Mucosa of stomach (tissue), 1 donor: ENCODE measurements at regions not wholly inside any gene's neighbourhood (a gene's known extent, or its start where the extent isn't known, plus 50 kb on each side); places are given as distances from the start of the nearest gene placed in this dataset.

Experiments used
- H3K27me3 ChIP-seq: one replicate; pipeline ENCODE4 v1.7.0; 2013; ENCODE audit warnings: mild to moderate bottlenecking, low read length; ENCODE audit not compliant: control insufficient read depth, insufficient read depth
- H3K36me3 ChIP-seq: one replicate; pipeline ENCODE4 v1.7.0; 2013; ENCODE audit warnings: low read length; ENCODE audit not compliant: control insufficient read depth, insufficient read depth
- H3K4me1 ChIP-seq: one replicate; pipeline ENCODE4 v1.7.0; 2013; ENCODE audit warnings: mild to moderate bottlenecking, low read length; ENCODE audit not compliant: control insufficient read depth, insufficient read depth
- H3K4me3 ChIP-seq: one replicate; pipeline ENCODE4 v1.7.0; 2013; ENCODE audit warnings: low read length
- H3K9ac ChIP-seq: one replicate; pipeline ENCODE4 v1.7.0; 2013; ENCODE audit warnings: mild to moderate bottlenecking, low read length, moderate library complexity
- H3K9me3 ChIP-seq: one replicate; pipeline ENCODE4 v1.7.0; 2013; ENCODE audit warnings: mild to moderate bottlenecking, low read length, moderate library complexity; ENCODE audit not compliant: control insufficient read depth
- donor health status: Pancreatic carcinoma.

DNA sequence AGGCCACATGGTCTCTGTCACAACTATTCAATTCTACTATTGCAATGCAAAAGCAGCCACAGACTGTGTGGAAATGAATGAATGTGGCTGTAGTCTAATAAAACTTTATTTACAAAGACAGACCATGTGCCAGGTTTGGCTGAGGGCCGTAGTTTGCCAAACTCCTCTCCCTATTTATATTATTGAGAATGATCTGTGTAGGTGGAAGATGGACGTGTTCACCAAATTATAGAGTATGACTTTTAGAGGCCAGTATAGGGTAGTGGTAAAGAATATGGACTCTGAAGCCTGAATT lies 125.7 kb upstream of the MYLIP start:
- H3K9me3 ChIP-seq = no peaks in the 10 kb centered on the region
- no peaks in the 10 kb centered on the region for H3K4me1 ChIP-seq
- H3K36me3 ChIP-seq = no peaks in the 10 kb centered on the region
- no peak overlapping the region for H3K9ac ChIP-seq
- no peaks in the 10 kb centered on the region for H3K27me3 ChIP-seq
- no peak overlapping the region for H3K4me3 ChIP-seq

DNA sequence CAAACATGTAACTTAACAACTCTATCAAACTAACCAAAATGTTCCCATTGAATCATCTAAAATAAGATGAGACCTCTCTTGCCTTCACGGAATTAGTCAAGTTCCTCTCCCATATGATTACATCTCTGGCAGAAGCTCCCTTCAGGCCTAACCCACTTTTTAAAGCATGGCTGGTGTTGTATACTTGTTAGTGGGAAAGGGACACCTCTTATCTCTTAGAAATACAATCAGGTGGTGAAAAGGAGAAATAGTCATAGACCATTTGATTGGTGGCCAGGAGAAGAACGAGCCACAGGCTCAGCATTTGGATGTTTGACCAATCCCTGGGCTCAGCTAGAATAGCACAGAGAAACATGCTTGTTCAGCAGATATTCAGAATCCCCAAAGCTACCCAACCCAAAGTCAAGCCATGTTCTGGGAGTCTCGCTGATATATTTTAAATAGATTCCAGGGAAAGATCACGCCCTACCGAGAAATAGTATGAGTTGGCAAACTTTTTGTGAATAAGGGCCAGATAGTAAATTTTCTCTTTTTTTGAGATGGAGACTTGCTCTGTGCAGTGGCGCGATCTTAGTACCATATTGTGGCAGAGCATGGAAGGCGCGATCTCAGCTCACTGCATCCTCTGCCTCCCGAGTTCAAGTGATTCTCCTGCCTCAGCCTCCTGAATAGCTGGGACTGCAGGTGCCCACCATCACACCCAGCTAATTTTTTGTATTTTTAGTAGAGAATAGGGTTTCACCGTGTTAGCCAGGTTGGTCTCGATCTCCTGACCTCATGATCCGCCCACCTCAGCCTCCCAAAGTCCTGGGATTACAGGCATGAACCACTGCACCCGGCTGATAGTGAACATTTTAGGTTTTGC lies 126.3 kb upstream of the MYLIP start:
- H3K4me3 ChIP-seq = no peak overlapping the region
- no peak overlapping the region for H3K9ac ChIP-seq
- H3K36me3 ChIP-seq = no peaks in the 10 kb centered on the region
- no peaks in the 10 kb centered on the region for H3K9me3 ChIP-seq
- no peaks in the 10 kb centered on the region for H3K27me3 ChIP-seq
- no peaks in the 10 kb centered on the region for H3K4me1 ChIP-seq

DNA sequence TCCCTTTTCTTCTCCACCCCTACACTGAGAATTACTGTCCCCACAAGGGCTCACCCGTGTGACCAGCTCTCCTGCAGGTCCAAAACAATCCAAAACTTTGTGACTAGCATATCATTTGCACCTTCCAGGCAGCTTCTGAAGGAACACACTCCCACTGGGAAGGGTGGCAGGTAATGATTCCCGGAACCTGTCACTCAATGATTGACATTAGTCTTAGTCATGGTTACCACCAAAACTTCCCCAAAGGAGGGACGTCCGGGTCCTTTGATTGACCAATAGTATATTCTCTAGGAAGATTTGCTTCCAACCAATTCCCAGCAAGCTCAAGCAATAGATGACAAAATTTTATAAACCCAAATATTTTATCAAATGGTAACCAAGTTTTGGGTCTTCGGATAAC lies 127.7 kb upstream of the MYLIP start:
- Histone ChIP-seq H3K9ac (no peak overlapping the region), H3K9me3 (no peaks in the 10 kb centered on the region), H3K4me1 (no peaks in the 10 kb centered on the region), H3K36me3 (no peaks in the 10 kb centered on the region), H3K4me3 (no peak overlapping the region), H3K27me3 (no peaks in the 10 kb centered on the region)

DNA sequence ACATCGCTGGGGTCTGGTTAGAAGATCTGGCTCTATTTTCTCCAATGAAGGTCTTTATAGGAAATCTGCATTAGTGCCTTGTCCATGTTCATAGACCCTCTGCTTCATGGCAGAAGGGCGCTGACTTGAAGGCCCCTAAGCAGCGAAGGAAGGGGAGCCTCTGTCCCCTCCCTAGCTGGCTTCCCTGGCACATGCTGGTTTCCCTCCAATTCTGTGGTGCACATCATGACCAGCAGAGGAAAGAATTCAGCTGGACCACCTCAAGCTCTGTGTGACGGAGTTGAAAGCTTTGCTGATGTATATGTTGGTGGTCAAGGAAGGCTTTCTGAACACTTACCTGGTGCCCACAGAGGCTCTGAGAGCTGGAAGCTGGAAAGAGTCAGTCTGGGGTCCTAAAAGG lies 129.7 kb upstream of the MYLIP start:
- no peaks in the 10 kb centered on the region for H3K9me3 ChIP-seq

DNA sequence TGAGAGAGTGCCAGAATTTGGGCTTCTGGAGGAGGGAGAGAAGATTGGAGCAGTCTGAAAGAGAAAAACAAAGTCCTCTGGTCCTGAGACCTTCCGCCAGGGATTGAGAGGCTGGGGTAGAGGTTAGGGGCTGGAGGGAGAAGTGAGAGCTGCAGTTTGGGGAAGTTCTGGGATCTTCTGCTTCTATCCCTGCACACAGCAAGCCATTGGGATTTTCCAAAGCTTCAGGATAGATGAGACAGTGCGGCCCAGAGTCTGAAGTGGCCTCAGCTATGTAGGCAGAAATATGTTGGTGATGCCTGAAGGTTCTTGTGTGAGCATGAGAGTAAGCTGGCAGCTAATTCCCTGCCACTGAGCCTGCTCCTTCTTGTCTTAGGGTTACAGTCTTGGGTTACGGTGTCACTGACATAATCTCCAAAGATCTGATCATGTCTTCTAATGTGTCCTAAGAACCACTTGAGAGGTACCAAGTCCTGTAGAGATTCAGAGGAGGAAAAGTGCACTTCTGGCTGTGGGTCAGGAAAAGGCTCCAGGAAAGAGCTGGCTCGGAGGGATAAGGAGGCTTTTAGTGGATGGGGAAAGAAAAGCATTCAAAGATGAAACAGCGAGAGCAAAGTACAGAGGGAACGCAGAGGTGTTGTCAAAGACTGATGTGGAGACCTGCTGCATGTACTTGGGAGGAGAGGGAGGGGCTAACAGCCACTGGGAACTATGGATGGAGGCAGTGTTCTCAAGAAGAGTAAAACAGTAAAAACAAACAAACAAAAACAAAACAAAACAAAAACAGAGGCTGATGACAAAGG lies 131.1 kb upstream of the MYLIP start:
- H3K4me3 ChIP-seq = no peak overlapping the region
- no peaks in the 10 kb centered on the region for H3K4me1 ChIP-seq
- no peaks in the 10 kb centered on the region for H3K36me3 ChIP-seq
- H3K9ac ChIP-seq = no peak overlapping the region
- no peaks in the 10 kb centered on the region for H3K9me3 ChIP-seq
- H3K27me3 ChIP-seq = no peaks in the 10 kb centered on the region

More for the DNA sequence above, 129.7 kb upstream of the MYLIP start:
- Histone ChIP-seq H3K9ac (no peak overlapping the region), H3K4me3 (no peak overlapping the region), H3K36me3 (no peaks in the 10 kb centered on the region), H3K27me3 (no peaks in the 10 kb centered on the region), H3K4me1 (no peaks in the 10 kb centered on the region)

DNA sequence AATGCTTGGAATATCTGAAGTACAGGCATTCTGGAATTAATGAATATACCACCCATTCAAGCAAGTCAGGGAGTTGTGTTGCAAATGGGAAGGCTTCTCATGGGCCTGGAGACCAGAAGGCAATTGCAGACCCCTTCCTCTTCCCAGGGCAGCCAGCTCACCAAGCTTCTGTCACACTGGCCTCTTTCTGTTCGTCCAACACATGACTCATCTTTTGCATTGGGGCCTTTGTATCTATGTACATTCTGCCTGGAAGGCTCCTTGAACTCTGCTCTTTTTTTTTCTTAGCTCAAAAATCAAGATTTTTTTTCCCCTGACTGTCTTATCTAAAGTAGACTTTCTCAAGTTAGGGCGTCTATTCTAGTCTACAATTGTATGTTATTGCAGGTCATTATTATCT lies 132.9 kb upstream of the MYLIP start:
- Histone ChIP-seq H3K4me1 (no peaks in the 10 kb centered on the region), H3K27me3 (no peaks in the 10 kb centered on the region), H3K9ac (no peak overlapping the region), H3K4me3 (no peak overlapping the region), H3K9me3 (no peaks in the 10 kb centered on the region), H3K36me3 (no peaks in the 10 kb centered on the region)

DNA sequence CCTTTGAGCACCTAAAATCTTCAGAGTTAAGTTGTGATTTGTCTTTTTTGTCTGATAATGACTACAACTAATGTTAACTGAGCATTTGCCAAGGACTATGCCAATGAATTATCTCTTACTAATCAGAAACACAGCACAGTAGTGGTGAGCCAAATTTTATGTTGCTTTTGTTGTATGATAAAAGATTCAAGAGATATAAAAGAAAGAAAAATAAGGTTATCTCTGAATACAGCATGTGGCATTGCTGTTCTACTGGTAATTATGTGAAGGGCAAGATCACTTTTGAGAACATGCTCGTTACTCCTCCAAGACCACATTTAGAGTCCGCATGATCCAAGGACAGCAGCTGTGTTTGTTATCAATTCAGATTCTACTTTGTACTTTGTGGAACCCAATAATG lies 133.4 kb upstream of the MYLIP start:
- Histone ChIP-seq H3K9ac (no peak overlapping the region), H3K4me1 (no peaks in the 10 kb centered on the region), H3K27me3 (no peaks in the 10 kb centered on the region), H3K36me3 (no peaks in the 10 kb centered on the region), H3K4me3 (no peak overlapping the region), H3K9me3 (no peaks in the 10 kb centered on the region)

DNA sequence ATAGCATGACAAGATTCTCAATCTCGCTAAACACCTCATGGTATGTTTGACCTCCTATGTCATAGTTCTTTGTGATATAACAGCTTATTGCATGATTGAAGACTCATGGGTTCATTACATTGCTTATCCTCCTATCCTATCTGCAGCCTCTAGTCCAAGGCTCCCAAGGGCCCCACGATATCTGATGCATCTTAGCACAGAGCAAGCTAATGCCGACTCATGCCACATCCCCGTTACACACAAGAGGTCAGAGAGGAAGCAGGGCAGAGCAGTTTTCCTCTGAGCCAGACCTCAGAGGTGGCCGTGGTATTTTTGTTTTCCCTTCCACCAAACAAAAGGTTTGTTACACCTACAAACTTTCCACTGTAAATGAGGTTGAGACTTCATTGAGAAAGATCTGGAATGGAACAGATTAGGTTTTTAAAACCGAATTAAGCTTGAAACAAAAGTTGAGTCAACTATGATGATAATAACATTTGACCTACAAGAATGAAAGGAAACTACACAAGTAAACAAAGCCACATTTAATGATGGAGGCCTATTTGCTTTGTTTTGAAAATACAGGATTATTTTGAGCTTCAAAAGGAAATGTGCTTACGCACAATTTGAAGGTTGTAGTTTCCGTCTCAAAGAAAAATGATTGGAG lies 133.9 kb upstream of the MYLIP start:
- Histone ChIP-seq H3K36me3 (no peaks in the 10 kb centered on the region), H3K4me3 (no peak overlapping the region), H3K27me3 (no peaks in the 10 kb centered on the region), H3K4me1 (no peaks in the 10 kb centered on the region), H3K9me3 (no peaks in the 10 kb centered on the region), H3K9ac (no peak overlapping the region)

DNA sequence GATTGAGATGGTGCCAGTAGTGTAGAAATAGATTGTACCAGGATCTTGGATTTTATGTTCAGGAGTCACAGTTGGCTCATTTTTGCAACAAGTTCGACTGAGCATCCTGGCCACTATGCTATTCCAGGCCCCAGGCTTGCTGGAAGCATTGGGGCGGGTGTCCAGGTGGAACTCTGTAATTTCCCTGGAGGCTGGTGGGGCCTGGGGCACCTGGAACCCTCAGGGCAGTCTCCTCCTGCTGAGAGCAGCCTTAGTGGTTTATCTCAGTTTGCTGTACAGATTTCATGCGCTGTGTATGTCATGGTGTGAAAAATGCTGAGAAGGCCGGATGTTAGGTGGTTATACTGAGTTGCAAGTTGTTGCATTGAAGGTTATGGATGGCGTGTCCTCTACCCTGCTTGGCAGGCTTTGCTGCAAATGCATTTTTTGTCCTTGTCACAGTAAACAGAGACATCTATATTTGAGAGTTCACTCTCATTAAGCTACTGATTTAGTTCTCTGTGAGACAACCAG lies 135.1 kb upstream of the MYLIP start:
- H3K9me3 ChIP-seq = no peaks in the 10 kb centered on the region
- no peak overlapping the region for H3K4me3 ChIP-seq
- no peaks in the 10 kb centered on the region for H3K27me3 ChIP-seq
- no peaks in the 10 kb centered on the region for H3K4me1 ChIP-seq
- no peaks in the 10 kb centered on the region for H3K36me3 ChIP-seq
- H3K9ac ChIP-seq = no peak overlapping the region

DNA sequence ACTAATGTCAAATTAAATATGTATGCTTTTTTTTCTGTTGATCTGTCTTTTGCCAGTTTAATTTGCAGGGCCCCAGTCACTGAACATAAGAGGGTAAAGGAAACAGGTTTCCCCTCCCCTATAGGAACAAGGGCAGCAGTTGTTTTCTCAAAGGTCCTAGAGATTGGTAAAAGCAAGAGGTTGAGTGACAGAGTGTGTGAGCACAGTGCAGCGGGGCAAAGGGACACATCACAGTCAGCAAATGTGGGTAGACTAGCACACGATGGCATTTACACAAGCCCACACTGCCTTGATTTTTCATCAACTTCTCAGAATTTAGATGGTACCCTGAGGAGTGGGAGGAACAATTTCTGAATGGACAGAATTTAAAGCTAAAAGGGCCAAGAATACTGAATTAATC lies 138.7 kb upstream of the MYLIP start:
- no peaks in the 10 kb centered on the region for H3K27me3 ChIP-seq
- no peaks in the 10 kb centered on the region for H3K36me3 ChIP-seq
- no peak overlapping the region for H3K4me3 ChIP-seq
- H3K4me1 ChIP-seq = no peaks in the 10 kb centered on the region
- H3K9me3 ChIP-seq = no peaks in the 10 kb centered on the region
- no peak overlapping the region for H3K9ac ChIP-seq

DNA sequence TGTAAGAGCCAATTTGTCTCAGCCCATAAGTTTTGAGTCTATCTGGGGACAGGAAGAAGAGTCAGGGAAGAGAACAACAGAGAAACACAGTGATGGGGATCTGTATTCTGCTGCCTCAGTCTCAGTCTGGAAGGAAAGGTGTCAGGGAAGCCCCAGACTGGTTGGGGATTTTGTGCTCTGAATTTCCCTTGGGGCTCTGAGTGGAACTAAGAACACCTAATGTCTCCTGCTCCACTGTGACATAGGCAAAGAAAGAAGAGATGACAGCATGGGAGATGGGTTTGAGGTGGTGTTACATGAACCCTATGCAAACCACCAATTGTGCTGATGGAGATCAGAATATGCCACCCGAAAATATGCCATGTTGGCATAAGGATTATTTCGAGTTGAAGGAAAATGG lies 139.5 kb upstream of the MYLIP start:
- H3K36me3 ChIP-seq = no peaks in the 10 kb centered on the region
- H3K4me3 ChIP-seq = no peak overlapping the region
- no peaks in the 10 kb centered on the region for H3K27me3 ChIP-seq
- H3K4me1 ChIP-seq = no peaks in the 10 kb centered on the region
- H3K9me3 ChIP-seq = no peaks in the 10 kb centered on the region
- no peak overlapping the region for H3K9ac ChIP-seq

DNA sequence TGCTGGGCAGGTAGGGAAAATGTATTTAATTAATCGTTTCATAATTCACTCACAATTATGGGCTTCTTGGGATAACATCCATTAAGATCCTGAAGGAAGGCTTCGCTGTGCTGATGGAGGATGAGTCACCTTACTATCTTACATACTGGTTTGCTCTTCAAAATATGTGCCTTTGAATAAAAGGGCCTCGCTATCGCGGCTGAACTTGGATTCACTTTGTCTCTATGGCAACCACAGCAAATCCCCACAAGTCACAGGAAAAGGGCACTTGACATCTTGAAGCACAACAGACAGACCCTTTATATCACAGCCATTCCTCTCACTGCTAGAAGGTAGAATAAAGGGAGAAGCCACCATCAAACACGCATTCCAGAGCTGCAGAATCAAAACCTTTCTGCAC lies 141.3 kb upstream of the MYLIP start:
- H3K27me3 ChIP-seq = no peaks in the 10 kb centered on the region

More for the DNA sequence above, 141.3 kb upstream of the MYLIP start:
- H3K9me3 ChIP-seq = no peaks in the 10 kb centered on the region
- no peak overlapping the region for H3K4me3 ChIP-seq
- no peaks in the 10 kb centered on the region for H3K4me1 ChIP-seq
- H3K36me3 ChIP-seq = no peaks in the 10 kb centered on the region
- no peak overlapping the region for H3K9ac ChIP-seq
